Esophagus muscularis mucosa (tissue), 3 donors: ENCODE measurements at regions not wholly inside any gene's neighbourhood (a gene's known extent, or its start where the extent isn't known, plus 50 kb on each side); places are given as distances from the start of the nearest gene placed in this dataset.

Source experiments
- POLR2A ChIP-seq: fragments of 450-650 bp; IDR thresholded peaks from one replicate; pipeline ENCODE4 v1.6.1; 2017; ENCODE audit warnings: antibody characterized with exemption, moderate library complexity, mild to moderate bottlenecking, low read depth
- POLR2AphosphoS5 ChIP-seq, 2 donors: sonication (generic); formaldehyde crosslinking; IDR thresholded peaks; one replicate each; pipeline ENCODE4 v1.6.1; 2017; ENCODE audit warnings: antibody characterized with exemption in 2 of 2
- TF ChIP-seq, protein P1 (sequence below), 3 experiments: fragments of 200-600 bp in 2 of 3; fragments of 450-650 bp in 1 of 3; sonication (generic) in 2 of 3; IDR thresholded peaks; one replicate each; pipeline ENCODE4 v1.5.1; 2017 to 2019; ENCODE audit warnings: antibody characterized with exemption in 3 of 3, mild to moderate bottlenecking in 2 of 3, moderate library complexity in 1 of 3

DNA sequence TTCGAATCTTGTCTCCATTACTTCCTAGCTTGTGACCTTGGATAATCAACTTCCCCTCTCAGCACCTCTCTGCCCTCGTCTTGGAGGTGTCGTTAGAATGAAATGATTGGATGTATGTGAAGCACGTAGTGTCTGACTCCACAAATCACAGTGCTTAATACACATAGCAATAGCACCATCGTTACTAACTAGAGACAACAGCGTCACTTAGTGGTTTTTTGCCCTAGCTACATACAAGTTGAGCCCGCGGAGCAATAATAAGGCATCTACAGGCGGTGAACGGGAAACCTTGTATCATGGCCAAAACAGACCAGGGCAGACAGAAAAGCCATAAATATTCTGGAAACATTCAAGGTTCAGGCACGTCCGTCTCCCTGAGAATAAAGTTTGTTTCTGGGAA, 154.9 kb downstream of the ASCL4 start:
- TF ChIP-seq, protein P1, sequence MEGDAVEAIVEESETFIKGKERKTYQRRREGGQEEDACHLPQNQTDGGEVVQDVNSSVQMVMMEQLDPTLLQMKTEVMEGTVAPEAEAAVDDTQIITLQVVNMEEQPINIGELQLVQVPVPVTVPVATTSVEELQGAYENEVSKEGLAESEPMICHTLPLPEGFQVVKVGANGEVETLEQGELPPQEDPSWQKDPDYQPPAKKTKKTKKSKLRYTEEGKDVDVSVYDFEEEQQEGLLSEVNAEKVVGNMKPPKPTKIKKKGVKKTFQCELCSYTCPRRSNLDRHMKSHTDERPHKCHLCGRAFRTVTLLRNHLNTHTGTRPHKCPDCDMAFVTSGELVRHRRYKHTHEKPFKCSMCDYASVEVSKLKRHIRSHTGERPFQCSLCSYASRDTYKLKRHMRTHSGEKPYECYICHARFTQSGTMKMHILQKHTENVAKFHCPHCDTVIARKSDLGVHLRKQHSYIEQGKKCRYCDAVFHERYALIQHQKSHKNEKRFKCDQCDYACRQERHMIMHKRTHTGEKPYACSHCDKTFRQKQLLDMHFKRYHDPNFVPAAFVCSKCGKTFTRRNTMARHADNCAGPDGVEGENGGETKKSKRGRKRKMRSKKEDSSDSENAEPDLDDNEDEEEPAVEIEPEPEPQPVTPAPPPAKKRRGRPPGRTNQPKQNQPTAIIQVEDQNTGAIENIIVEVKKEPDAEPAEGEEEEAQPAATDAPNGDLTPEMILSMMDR (IDR thresholded peaks at IDR 0.05): peak in 1 of 3 experiments; percentile 23
- TF ChIP-seq POLR2A: no peak
- no peak for TF ChIP-seq POLR2AphosphoS5 (IDR thresholded peaks at IDR 0.05)
